ENCODE measurements at regions not wholly inside any gene's neighbourhood (a gene's known extent, or its start where the extent isn't known, plus 50 kb on each side); places are given as distances from the start of the nearest gene placed in this dataset.

- TF ChIP-seq GATA2 (CRISPR knock-in tag; IDR thresholded peaks at IDR 0.05) = peak; percentile 75
- no peak for TF ChIP-seq USF1 (IDR thresholded peaks at IDR 0.05; ENCODE audit: borderline replicate concordance, low read depth)
- no peak for TF ChIP-seq FOSL2 (IDR thresholded peaks at IDR 0.05; ENCODE audit: borderline replicate concordance, low read depth)
- TF ChIP-seq RCOR1 (IDR thresholded peaks at IDR 0.05; ENCODE audit: low read length) = peak; percentile 51; the same call in 1 of the 2 replicates
- no peak for TF ChIP-seq RFX5 (IDR thresholded peaks at IDR 0.05; ENCODE audit: low read length)
- TF ChIP-seq TCF12 (IDR thresholded peaks at IDR 0.05) = peak; percentile 71
- peak; percentile 12 to 54; a peak in 1 of 4 replicates for TF ChIP-seq EP300 (IDR thresholded peaks at IDR 0.05; ENCODE audit: borderline replicate concordance in 1 of 2, low read depth in 1 of 2, low read length in 1 of 2)
- TF ChIP-seq MAX (IDR thresholded peaks at IDR 0.05; ENCODE audit: low read depth) = no peak
Measured at GRCh38 chr15:93861413-93861812, 369.9 kb upstream of the MCTP2 start (continued).

- ChIA-PET CTCF (interaction anchor here (0.7 kb wide), 1 partner anchor 105 kb away, joined by 3 read pairs; no protein-coding TSS in a partner anchor), POLR2A (interaction anchor here (0.6 kb wide), 1 partner anchor 954 kb away, joined by 6 read pairs; no protein-coding TSS in a partner anchor)
- no peaks in the 10 kb centered on the region for H4K20me1 ChIP-seq (ENCODE audit: insufficient read depth)
- H3K4me2 ChIP-seq = no peak overlapping the region
- no peaks in the 10 kb centered on the region for H3K79me2 ChIP-seq (ENCODE audit: insufficient read depth)
- WGBS (ENCODE audit: low lambda C conversion rate) = 56% methylated on average over 4 of the region's 4 CpGs
- H3K4me1 ChIP-seq (ENCODE audit: control insufficient read depth in 1 of 2, insufficient read depth in 2 of 2, low read depth in 1 of 2, low read length in 1 of 2) = peaks cover 0 to 14% of the 10 kb centered on the region in 2 experiments; a peak in 2 of 4 replicates
- TF ChIP-seq ZBTB33 (IDR thresholded peaks at IDR 0.05; ENCODE audit: borderline replicate concordance, low read depth) = no peak
- peak overlapping the region in 1 of 2 experiments; percentile 88; a peak in 2 of 4 replicates for H3K27ac ChIP-seq (ENCODE audit: low read depth in 2 of 2, low read length in 1 of 2)
- no peaks in the 10 kb centered on the region for H3K9me3 ChIP-seq
- H3K9ac ChIP-seq = no peak overlapping the region
- H3K36me3 ChIP-seq (replicated peaks in 1 of 2; ENCODE audit: control insufficient read depth in 1 of 2, insufficient read depth in 2 of 2, low read length in 1 of 2) = no peaks in the 10 kb centered on the region
- H3K9me2 ChIP-seq = no peaks in the 10 kb centered on the region
- no peak for DNase-seq
- H3K4me3 ChIP-seq (ENCODE audit: low read depth in 2 of 2, low read length in 1 of 2) = peak overlapping the region in 1 of 2 experiments; percentile 40; a peak in 1 of 4 replicates
- H3F3A ChIP-seq (replicated peaks; ENCODE audit: insufficient read depth) = no peaks in the 10 kb centered on the region
- H2AFZ ChIP-seq (ENCODE audit: low read depth) = no peak overlapping the region
- no peaks in the 10 kb centered on the region for H3K27me3 ChIP-seq (ENCODE audit: insufficient read depth)
Measured at GRCh38 chr15:93860701-93861100, 370.7 kb upstream of the MCTP2 start.

GRCh38 chr15:93859176-93859575 lies 372.2 kb upstream of the MCTP2 start:
- H3K36me3 ChIP-seq (replicated peaks in 1 of 2; ENCODE audit: control insufficient read depth in 1 of 2, insufficient read depth in 2 of 2, low read length in 1 of 2) = no peaks in the 10 kb centered on the region
- ChIA-PET CTCF (interaction anchor here (0.9 kb wide), 1 partner anchor 22 kb away, joined by 5 read pairs; no protein-coding TSS in a partner anchor), POLR2A (no interaction called here)
- no peak overlapping the region for H3K4me3 ChIP-seq (ENCODE audit: low read depth in 2 of 2, low read length in 1 of 2)
- 39% methylated on average over 3 of the region's 3 CpGs for WGBS (ENCODE audit: low lambda C conversion rate)
- no peaks in the 10 kb centered on the region for H3K9me2 ChIP-seq
- H3K27ac ChIP-seq (ENCODE audit: low read depth in 2 of 2, low read length in 1 of 2) = no peak overlapping the region
- H3K9me3 ChIP-seq = no peaks in the 10 kb centered on the region
- peaks cover 0 to 14% of the 10 kb centered on the region in 2 experiments; a peak in 2 of 4 replicates for H3K4me1 ChIP-seq (ENCODE audit: control insufficient read depth in 1 of 2, insufficient read depth in 2 of 2, low read depth in 1 of 2, low read length in 1 of 2)
- no peaks in the 10 kb centered on the region for H3K27me3 ChIP-seq (ENCODE audit: insufficient read depth)
- H3K9ac ChIP-seq = no peak overlapping the region
- H4K20me1 ChIP-seq (ENCODE audit: insufficient read depth) = no peaks in the 10 kb centered on the region
- H2AFZ ChIP-seq (ENCODE audit: low read depth) = no peak overlapping the region
- no peaks in the 10 kb centered on the region for H3K79me2 ChIP-seq (ENCODE audit: insufficient read depth)
- H3F3A ChIP-seq (replicated peaks; ENCODE audit: insufficient read depth) = no peaks in the 10 kb centered on the region
- TF ChIP-seq TEAD4 (IDR thresholded peaks at IDR 0.05; ENCODE audit: borderline replicate concordance, insufficient read depth) (no peak), ELF1 (IDR thresholded peaks at IDR 0.05) (no peak)
- H3K4me2 ChIP-seq = no peak overlapping the region
- no peak for DNase-seq

All from SK-N-SH (cell line).